ENCODE measurements at regions not wholly inside any gene's neighbourhood (a gene's known extent, or its start where the extent isn't known, plus 50 kb on each side); places are given as distances from the start of the nearest gene placed in this dataset.
A peak's percentile ranks its signal among the peaks of the same experiment; 100 is the strongest.
"Not testable (repeated sequence)": the region's sequence is repeated elsewhere in the genome, so short reads cannot be mapped to it uniquely, and the experiment has no call there.

- no peak for DNase-seq (ENCODE audit: low spot score)
These were observed 279.7 kb upstream of the TBL1XR1 start for GRCh38 chr3:177476921-177477435.

GRCh38 chr3:177478170-177478867, 281.0 kb upstream of the TBL1XR1 start:
- DNase-seq (ENCODE audit: low spot score), result no peak

GRCh38 chr3:177479630-177480029, 282.3 kb upstream of the TBL1XR1 start:
- DNase-seq (ENCODE audit: low spot score), result no peak

GRCh38 chr3:177481329-177481728, 284.0 kb upstream of the TBL1XR1 start:
- no peak for DNase-seq (ENCODE audit: low spot score)

GRCh38 chr3:177482048-177482691, 284.9 kb upstream of the TBL1XR1 start:
- DNase-seq (ENCODE audit: low spot score), result no peak

- DNase-seq (ENCODE audit: low spot score), result peak; percentile 22
These were observed 286.1 kb upstream of the TBL1XR1 start for GRCh38 chr3:177483182-177483967.

- no peak for DNase-seq (ENCODE audit: low spot score)
These were observed 286.9 kb upstream of the TBL1XR1 start for GRCh38 chr3:177484206-177484605.

- DNase-seq (ENCODE audit: low spot score), result no peak
These were observed 287.6 kb upstream of the TBL1XR1 start for GRCh38 chr3:177484926-177485325.

- no peak for DNase-seq (ENCODE audit: low spot score)
These were observed 290.4 kb upstream of the TBL1XR1 start for GRCh38 chr3:177487635-177488186.

- DNase-seq (ENCODE audit: low spot score), result no peak
These were observed 291.5 kb upstream of the TBL1XR1 start for GRCh38 chr3:177488740-177489139.

- DNase-seq (ENCODE audit: low spot score), result no peak
These were observed 293.3 kb upstream of the TBL1XR1 start for GRCh38 chr3:177490626-177491025.

- DNase-seq (ENCODE audit: low spot score), result no peak
These were observed 294.2 kb upstream of the TBL1XR1 start for GRCh38 chr3:177491296-177492032.

GRCh38 chr3:177493091-177493490, 295.8 kb upstream of the TBL1XR1 start:
- no peak for DNase-seq (ENCODE audit: low spot score)

GRCh38 chr3:177494216-177494615, 296.9 kb upstream of the TBL1XR1 start:
- DNase-seq (ENCODE audit: low spot score), result no peak

GRCh38 chr3:177495566-177495965, 298.3 kb upstream of the TBL1XR1 start:
- no peak for DNase-seq (ENCODE audit: low spot score)

- peak; percentile 15 for DNase-seq (ENCODE audit: low spot score)
These were observed 301.0 kb upstream of the TBL1XR1 start for GRCh38 chr3:177498037-177498857.

GRCh38 chr3:177499039-177499438, 301.8 kb upstream of the TBL1XR1 start:
- not testable (repeated sequence) for DNase-seq (ENCODE audit: low spot score)

- no peak for DNase-seq (ENCODE audit: low spot score)
These were observed 302.6 kb upstream of the TBL1XR1 start for GRCh38 chr3:177499779-177500423.

GRCh38 chr3:177510693-177511216, 313.5 kb upstream of the TBL1XR1 start:
- DNase-seq (ENCODE audit: low spot score), result no peak

All from NAMALWA (cell line).